Esophagus muscularis mucosa (tissue), 4 donors: ENCODE measurements at regions not wholly inside any gene's neighbourhood (a gene's known extent, or its start where the extent isn't known, plus 50 kb on each side); places are given as distances from the start of the nearest gene placed in this dataset.

ENCODE experiments used
- DNase-seq: peaks from one replicate; pipeline ENCODE4 v3.0.0-alpha.2; 2017; ENCODE audit errors: extremely low spot score
- H3K27ac ChIP-seq, 4 donors: fragments of 200-600 bp; sonication (generic); replicated peaks in 1 of 4; 1 replicate in 3 of 4; 2 replicates in 1 of 4; pipeline ENCODE4 v1.5.1; 2016 to 2019; ENCODE audit warnings: mild to moderate bottlenecking in 1 of 4
- H3K27me3 ChIP-seq, 4 donors: fragments of 200-600 bp; sonication (generic); one replicate each; pipeline versions ENCODE4 v1.5.1 to v1.6.0; 2016 to 2019
- H3K36me3 ChIP-seq, 4 donors: fragments of 200-600 bp; sonication (generic); one replicate each; pipeline ENCODE4 v1.5.1; 2016 to 2019
- H3K4me1 ChIP-seq, 4 donors: fragments of 200-600 bp; sonication (generic); one replicate each; pipeline ENCODE4 v1.5.1; 2016 to 2019
- H3K4me3 ChIP-seq, 4 donors: fragments of 200-600 bp; sonication (generic); 1 replicate in 2 of 4; 2 replicates in 2 of 4; pipeline ENCODE4 v1.5.1; 2016 to 2019; ENCODE audit warnings: mild to moderate bottlenecking in 4 of 4, moderate library complexity in 1 of 4
- H3K9me3 ChIP-seq, 4 donors: fragments of 200-600 bp; sonication (generic); 1 replicate in 3 of 4; 2 replicates in 1 of 4; pipeline ENCODE4 v1.5.1; 2016 to 2019
- EP300 ChIP-seq: sonication (generic); formaldehyde crosslinking; IDR thresholded peaks from one replicate; pipeline ENCODE4 v1.6.1; 2017; ENCODE audit warnings: antibody characterized with exemption
- POLR2A ChIP-seq: fragments of 450-650 bp; IDR thresholded peaks from one replicate; pipeline ENCODE4 v1.6.1; 2017; ENCODE audit warnings: antibody characterized with exemption, moderate library complexity, mild to moderate bottlenecking, low read depth
- POLR2AphosphoS5 ChIP-seq, 2 donors: sonication (generic); formaldehyde crosslinking; IDR thresholded peaks; one replicate each; pipeline ENCODE4 v1.6.1; 2017; ENCODE audit warnings: antibody characterized with exemption in 2 of 2
- WGBS: methylation state at CpG from one replicate; pipeline ENCODE4 v1.1.5; 2018; 5-methylcytosine and 5-hydroxymethylcytosine counted together
- intact Hi-C: fragments of 100-400 bp; cut with DNase I; formaldehyde crosslinking; loops from one replicate; pipeline ENCODE4 v1.15.1; 2023
- TF ChIP-seq, protein P1 (sequence below), 3 experiments: fragments of 200-600 bp in 2 of 3; fragments of 450-650 bp in 1 of 3; sonication (generic) in 2 of 3; IDR thresholded peaks; one replicate each; pipeline ENCODE4 v1.5.1; 2017 to 2019; ENCODE audit warnings: antibody characterized with exemption in 3 of 3, mild to moderate bottlenecking in 2 of 3, moderate library complexity in 1 of 3

DNA sequence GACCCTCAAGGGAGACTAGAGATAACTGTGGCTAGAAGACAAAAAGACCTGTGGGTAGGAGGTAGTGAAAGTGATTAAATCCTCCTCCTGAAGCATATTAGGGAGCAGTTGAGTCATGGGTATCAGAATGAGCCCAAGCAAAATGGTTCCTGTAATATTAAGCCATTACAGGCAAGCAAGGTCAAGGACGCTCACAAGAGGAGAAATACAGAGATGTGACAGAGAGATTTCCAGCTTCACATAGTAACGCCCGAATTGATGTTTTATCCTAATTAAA lies 77.7 kb downstream of the FAM76B start:
- no peaks in the 10 kb centered on the region for H3K4me1 ChIP-seq
- no peaks in the 10 kb centered on the region for H3K36me3 ChIP-seq
- H3K27ac ChIP-seq = no peak overlapping the region
- no peak overlapping the region for H3K4me3 ChIP-seq
- intact Hi-C loops = no loop called here
- TF ChIP-seq POLR2AphosphoS5 (IDR thresholded peaks at IDR 0.05) (no peak), POLR2A (no peak)
- no peaks in the 10 kb centered on the region for H3K27me3 ChIP-seq
- H3K9me3 ChIP-seq = no peaks in the 10 kb centered on the region
- WGBS = 93% methylated on average over 3 of the region's 3 CpGs
- no peak for DNase-seq

DNA sequence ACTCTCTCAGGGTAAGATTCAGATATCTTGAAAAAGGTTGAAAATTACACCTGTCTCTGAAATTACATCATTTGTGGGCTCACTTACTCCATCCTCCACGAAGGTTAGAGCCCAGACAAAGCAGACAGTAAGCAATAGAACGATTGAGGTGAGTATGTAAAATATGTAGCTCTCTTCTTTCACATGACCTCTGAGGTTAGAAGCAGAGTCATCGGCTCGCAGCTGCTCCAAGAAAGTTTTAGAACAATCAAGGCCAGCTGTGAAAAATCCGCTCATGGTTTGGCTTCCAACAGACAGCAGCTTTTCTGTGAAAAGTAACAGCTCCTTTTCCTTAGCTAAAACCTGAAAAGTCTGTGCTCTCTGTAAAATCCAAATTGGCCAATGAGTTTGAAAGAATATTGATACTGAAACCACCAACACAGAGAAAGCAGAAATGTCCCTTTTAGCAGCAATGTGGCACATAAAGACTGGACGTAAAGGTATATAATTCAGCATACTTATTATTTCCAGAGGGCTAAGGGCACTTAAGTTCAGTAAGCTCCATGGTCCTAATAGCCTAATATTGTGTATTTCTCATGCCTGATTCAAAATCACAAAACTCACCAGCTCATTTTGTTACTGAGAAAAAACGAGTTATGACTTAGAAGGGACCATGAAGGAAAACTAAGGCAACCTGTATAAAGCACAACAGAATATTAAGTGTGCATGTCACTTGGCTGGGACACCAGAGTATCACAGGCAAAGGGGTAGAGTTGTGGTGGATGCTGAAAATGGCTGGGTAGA lies 78.2 kb downstream of the FAM76B start:
- Histone ChIP-seq H3K9me3 (no peaks in the 10 kb centered on the region), H3K27ac (no peak overlapping the region), H3K4me1 (peaks cover 0 to under 1% (median 0%) of the 10 kb centered on the region in 4 donors), H3K36me3 (no peaks in the 10 kb centered on the region), H3K4me3 (no peak overlapping the region), H3K27me3 (no peaks in the 10 kb centered on the region)
- no peak for DNase-seq
- intact Hi-C loops = no loop called here
- TF ChIP-seq, protein P1, sequence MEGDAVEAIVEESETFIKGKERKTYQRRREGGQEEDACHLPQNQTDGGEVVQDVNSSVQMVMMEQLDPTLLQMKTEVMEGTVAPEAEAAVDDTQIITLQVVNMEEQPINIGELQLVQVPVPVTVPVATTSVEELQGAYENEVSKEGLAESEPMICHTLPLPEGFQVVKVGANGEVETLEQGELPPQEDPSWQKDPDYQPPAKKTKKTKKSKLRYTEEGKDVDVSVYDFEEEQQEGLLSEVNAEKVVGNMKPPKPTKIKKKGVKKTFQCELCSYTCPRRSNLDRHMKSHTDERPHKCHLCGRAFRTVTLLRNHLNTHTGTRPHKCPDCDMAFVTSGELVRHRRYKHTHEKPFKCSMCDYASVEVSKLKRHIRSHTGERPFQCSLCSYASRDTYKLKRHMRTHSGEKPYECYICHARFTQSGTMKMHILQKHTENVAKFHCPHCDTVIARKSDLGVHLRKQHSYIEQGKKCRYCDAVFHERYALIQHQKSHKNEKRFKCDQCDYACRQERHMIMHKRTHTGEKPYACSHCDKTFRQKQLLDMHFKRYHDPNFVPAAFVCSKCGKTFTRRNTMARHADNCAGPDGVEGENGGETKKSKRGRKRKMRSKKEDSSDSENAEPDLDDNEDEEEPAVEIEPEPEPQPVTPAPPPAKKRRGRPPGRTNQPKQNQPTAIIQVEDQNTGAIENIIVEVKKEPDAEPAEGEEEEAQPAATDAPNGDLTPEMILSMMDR (IDR thresholded peaks at IDR 0.05) = no peak
- 61% methylated on average over 7 of the region's 7 CpGs for WGBS

DNA sequence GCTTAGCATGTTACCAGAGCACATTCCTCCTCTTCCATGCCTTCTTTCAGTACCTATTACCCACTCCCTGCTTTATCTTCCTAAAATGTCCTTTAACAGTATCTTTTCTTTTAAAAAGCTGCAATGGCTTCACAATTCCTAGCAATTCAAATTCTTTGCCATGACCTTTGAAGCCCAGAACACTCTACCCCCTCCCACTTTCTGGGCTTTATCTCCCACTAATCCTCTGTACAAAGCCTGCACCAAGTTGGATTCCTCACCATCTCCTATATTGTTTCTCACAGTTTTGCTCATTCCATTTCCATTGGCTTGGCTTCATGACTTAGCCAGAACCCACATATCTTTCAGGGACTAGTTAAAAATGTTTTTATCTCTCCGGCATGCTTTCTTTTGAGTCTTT lies 80.9 kb downstream of the FAM76B start:
- no peak for DNase-seq
- TF ChIP-seq EP300 (no peak), POLR2A (no peak), POLR2AphosphoS5 (IDR thresholded peaks at IDR 0.05) (no peak)
- TF ChIP-seq, protein P1 (IDR thresholded peaks at IDR 0.05) = no peak

DNA sequence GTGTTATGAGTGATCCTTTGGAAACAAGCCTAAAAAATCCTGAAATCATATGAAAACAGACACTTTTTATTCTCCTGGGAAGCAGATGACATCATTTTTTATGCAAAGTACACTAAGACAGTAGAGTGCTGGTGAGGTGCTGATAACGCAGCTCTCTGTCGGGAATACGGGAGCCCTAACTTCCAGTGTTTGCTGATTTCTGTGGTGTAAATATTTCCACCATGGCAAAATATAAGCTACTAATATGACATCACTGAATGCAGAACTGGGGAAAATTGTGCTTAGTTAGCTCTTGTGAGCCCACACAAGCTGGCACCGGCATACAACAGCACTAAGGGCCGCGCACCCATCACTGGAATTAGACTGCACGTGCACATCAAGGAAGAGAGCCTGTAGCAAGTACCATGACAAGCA lies 82.6 kb downstream of the FAM76B start:
- no peaks in the 10 kb centered on the region for H3K9me3 ChIP-seq

More for the DNA sequence above, 80.9 kb downstream of the FAM76B start:
- Histone ChIP-seq H3K4me3 (no peak overlapping the region), H3K9me3 (no peaks in the 10 kb centered on the region), H3K36me3 (no peaks in the 10 kb centered on the region), H3K27me3 (no peaks in the 10 kb centered on the region), H3K27ac (no peak overlapping the region), H3K4me1 (peaks cover 12 to 27% (median 24%) of the 10 kb centered on the region in 4 donors)
- intact Hi-C loops = loop anchor here (5.0 to 10.0 kb wide), 3 partner anchors 54 to 196 kb away; no protein-coding TSS in a partner anchor
- 97% methylated on average over 1 of the region's 1 CpG for WGBS

DNA sequence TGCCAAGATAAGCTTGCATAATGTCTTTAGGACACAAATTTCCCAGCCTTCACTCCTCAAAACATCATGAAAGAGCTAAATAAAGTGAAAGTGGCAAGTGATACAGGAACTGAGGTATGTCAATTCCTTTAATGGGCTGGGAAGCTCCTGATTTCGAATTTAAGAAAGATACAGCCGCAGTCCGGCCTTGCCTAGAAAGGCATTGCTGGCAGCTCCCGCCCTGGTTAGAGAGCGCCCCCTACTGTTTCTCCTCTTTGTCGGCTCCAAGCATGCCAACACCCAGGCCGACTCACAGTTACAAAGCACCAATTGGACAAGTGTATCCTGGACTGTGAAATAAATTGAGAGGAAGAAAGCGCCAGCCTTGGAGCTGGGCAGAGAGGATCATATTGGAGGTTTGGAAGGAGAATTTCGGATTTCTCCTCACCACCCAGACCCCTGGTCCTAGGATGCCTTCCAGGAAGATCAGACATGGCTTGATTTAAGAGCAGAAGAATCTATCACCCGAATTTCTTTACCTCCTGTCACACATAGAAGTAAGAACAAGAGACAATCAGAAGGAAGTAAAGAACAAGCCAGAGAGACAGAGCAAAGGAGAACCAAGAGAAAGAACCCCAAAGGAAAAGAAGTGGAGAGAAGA lies 84.0 kb downstream of the FAM76B start:
- intact Hi-C loops = loop anchor here (1.0 to 10.0 kb wide), 4 partner anchors 57 to 554 kb away; no protein-coding TSS in a partner anchor
- H3K36me3 ChIP-seq = no peaks in the 10 kb centered on the region
- H3K4me3 ChIP-seq = no peak overlapping the region
- peak overlapping the region; percentile 67 to 79 (median 68) for H3K27ac ChIP-seq
- DNase-seq = peak; percentile 95
- H3K27me3 ChIP-seq = no peaks in the 10 kb centered on the region
- TF ChIP-seq EP300 (no peak), POLR2AphosphoS5 (IDR thresholded peaks at IDR 0.05) (peak; percentile 51 to 68), POLR2A (no peak)
- TF ChIP-seq, protein P1 (IDR thresholded peaks at IDR 0.05) = peak; percentile 90 to 93 (median 91)
- peaks cover 12 to 57% (median 53%) of the 10 kb centered on the region in 4 donors for H3K4me1 ChIP-seq
- WGBS = 13% methylated on average over 10 of the region's 10 CpGs
- H3K9me3 ChIP-seq = no peaks in the 10 kb centered on the region

More for the DNA sequence above, 82.6 kb downstream of the FAM76B start:
- Histone ChIP-seq H3K36me3 (no peaks in the 10 kb centered on the region), H3K27me3 (no peaks in the 10 kb centered on the region), H3K27ac (no peak overlapping the region), H3K4me1 (peaks cover 12 to 44% (median 41%) of the 10 kb centered on the region in 4 donors), H3K4me3 (no peak overlapping the region)
- DNase-seq = no peak
- intact Hi-C loops = loop anchor here (5.0 to 10.0 kb wide), 3 partner anchors 55 to 195 kb away; no protein-coding TSS in a partner anchor
- no peak for TF ChIP-seq EP300
- WGBS = 74% methylated on average over 7 of the region's 7 CpGs
